Stimulated activated naive CD8-positive, alpha-beta T cell treated with anti-CD3 and anti-CD28 coated beads, Interleukin-15, Interleukin-2, amounts not matched to agents 100 U/mL and 50 U/mL, for 24 hours (primary cell): ENCODE measurements at regions not wholly inside any gene's neighbourhood (a gene's known extent, or its start where the extent isn't known, plus 50 kb on each side); places are given as distances from the start of the nearest gene placed in this dataset.

Source experiments
- ATAC-seq: fragments of 150-1000 bp; cut with Tn5 transposase; one replicate; pipeline ENCODE4 v1.10.0; 2021
- DNase-seq: peaks from one replicate; pipeline ENCODE4 v3.0.0; 2021

DNA sequence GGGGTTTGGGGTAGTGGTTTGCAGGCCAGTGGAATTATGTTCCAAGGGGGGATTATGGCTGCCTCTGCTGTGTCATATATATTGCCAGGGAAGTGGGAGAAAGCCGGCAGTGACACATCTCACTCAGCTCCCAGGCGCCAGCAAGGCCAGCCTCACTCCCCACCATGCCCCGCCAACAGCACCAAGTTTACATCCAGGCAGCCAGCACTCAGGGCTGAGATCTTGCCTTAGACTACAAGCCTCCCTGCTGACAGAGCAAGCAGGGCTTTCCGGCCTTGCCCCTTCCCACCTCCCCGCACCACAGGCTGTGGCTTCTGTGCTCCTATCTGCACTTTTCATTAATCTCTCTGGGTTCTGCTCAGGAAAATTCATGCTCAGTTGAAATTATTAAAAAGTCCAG is 385.1 kb downstream of the MZT1 start:
- DNase-seq (no peak), ATAC-seq (no peak)

DNA sequence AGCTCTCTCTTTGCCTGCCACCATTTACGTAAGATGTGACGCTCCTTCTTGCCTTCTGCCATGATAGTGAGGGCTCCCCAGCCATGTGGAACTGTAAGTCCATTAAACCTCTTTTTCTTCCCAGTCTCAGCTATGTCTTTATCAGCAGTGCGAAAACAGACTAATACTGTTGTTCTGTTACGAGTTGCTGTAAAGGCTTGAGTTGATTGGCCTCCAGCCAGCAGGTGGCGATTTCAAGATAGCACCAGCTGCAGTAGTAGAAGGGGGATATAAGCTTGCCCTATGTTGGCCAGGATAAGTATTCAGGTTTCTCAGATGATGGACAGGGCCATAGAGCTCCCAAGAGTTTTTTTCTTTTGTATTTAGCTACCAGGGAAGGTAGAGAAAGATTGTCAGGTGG is 385.5 kb downstream of the MZT1 start:
- ATAC-seq (no peak), DNase-seq (no peak)

- no peak for ATAC-seq
Measured at GRCh38 chr13:72317346-72318109, 409.9 kb downstream of the MZT1 start.

DNA sequence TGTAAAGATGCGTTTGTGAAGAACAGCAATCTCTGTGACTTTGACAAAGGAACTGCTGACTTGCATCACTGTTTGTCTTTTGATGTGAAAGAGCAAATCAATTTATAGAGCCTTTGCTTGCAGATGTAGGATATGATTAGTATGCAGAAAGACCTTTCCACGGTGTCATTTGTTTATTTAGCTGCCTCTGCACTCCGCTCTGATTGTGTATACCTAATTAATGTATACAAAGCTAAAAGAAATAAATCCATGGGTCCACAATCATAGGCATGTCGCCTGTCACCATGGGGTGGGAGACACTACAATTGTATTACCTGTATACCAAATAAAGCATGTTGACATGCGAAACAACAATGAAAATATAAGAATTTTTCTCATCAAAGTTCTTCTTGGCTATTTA is 410.7 kb downstream of the MZT1 start:
- DNase-seq = no peak
- ATAC-seq = no peak

More at GRCh38 chr13:72317346-72318109, 409.9 kb downstream of the MZT1 start:
- no peak for DNase-seq

GRCh38 chr13:72315312-72315711 is 412.1 kb downstream of the MZT1 start:
- no peak for DNase-seq

DNA sequence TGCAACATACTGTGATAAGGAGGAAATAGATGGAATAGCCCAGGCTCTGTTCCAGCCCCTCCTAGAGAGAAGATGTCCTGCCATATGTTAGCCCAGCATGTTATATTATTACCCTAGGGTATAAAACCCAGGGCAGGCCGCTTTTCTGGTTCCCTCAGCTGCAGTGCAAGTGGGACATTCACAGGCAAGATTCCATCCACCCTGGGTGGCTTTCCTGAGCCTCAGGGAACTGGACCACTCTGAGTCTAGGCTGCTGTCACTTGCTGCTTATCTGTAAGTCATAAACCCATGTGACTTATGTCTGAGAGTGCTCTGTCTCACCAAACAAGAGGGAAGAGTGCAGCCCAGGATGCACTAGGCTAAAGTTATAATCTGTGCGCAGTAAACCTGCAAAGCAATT is 413.2 kb downstream of the MZT1 start:
- DNase-seq (no peak), ATAC-seq (no peak)

More at GRCh38 chr13:72315312-72315711, 412.1 kb downstream of the MZT1 start:
- ATAC-seq = no peak

DNA sequence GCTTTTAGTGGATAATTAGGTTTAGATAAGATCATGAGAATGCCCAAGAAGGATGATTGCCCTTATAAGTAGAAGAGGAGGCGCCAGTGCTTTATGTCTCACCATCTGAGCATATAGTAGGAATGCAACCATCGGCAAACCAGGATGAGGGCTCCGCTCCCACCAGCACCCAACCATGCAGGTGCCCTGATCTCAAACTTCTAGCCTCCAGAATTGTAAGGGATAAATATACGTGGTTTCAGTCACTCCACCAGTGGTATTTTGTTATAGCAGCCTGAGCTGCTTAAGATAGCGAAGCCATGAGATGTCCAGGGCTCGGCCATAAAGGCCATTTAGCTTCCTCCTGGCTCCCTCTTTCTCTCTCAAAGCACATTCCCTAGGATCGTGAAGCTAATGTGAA is 413.9 kb downstream of the MZT1 start:
- no peak for DNase-seq
- ATAC-seq = no peak

- ATAC-seq = no peak
Measured at GRCh38 chr13:72303941-72304746, 423.3 kb downstream of the MZT1 start.

GRCh38 chr13:72296246-72296645 is 429.2 kb upstream of the DACH1 start:
- ATAC-seq = no peak
- DNase-seq = no peak

More at GRCh38 chr13:72303941-72304746, 423.3 kb downstream of the MZT1 start:
- DNase-seq = no peak

DNA sequence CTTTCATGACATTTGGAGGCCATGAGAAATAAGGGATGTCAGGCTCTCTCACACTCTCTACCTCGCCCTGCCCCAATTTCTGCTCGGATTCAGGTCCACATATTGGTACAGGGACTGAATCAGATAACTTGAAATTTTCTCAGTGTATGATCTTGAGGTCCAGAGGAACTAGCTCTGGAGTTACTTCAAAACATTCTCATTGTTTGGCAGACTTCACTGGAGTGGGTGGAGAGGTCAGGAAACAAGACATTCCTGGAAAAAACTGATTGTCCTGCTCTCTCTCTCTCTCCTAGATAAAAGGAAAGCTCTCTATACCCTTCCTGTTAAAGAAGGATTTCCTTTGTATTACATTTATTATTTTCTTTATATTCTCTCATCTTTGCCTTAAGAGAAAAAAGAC is 428.1 kb upstream of the DACH1 start:
- no peak for ATAC-seq
- DNase-seq = no peak

DNA sequence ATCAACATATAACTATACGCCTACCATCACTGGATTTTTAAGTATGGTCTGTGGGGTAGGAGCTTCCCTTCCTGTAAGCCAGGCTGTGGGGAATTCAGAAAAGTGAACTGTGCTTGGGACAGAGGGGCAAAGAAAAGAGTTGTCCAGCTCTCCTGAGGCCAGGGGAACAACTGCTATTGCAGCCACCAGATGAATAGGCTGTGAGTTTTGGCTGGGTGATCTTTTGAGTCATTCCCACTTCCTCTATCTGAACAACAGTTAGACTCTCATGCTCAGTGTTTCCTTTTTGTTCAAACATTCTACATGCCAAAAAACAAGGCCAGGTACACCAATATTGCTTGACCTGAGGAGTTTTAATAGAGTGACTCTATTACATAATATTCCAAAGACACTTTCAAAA is 426.2 kb upstream of the DACH1 start:
- DNase-seq (no peak), ATAC-seq (no peak)

GRCh38 chr13:72290962-72291681 is 424.1 kb upstream of the DACH1 start:
- no peak for DNase-seq
- no peak for ATAC-seq

GRCh38 chr13:72286421-72286820 is 419.4 kb upstream of the DACH1 start:
- ATAC-seq (no peak), DNase-seq (no peak)

- no peak for DNase-seq
- no peak for ATAC-seq
Measured at GRCh38 chr13:72284791-72285190, 417.8 kb upstream of the DACH1 start.

DNA sequence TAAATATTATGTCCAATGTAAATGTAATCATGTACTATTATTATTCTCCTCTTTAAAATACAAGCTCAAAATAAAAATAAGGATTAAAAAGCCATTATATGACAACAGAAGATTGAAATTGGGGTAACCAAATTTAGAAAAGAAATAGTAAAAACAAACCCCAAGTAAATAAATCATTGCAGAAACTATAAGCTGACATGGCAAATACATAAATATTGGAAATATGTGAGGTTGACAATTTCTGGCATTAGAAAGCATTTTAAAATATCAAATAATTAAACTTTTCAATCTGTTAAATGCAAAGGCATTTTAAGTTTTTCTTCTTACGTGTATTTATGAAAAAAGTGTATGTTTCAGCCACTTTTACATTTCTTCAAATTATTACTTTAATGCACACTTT is 394.7 kb upstream of the DACH1 start:
- ATAC-seq (no peak), DNase-seq (no peak)

DNA sequence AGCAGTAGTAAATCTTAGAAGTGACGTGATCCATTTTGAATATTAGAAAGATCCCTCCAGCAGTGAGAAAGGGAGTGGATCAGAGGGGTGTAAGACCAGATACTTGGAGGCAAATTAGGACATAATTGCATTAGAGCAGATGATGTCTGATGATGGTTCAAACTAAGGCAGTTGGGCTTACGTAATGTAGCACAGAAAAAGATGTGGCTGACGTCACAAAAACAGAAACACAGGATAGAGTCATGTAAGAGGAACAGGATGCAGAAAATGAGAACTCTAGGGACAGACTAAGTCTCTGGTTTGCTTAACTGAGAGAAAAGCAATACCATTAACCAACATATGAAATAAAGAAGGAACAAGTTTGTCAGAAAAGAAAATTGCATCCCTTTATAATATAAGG is 392.5 kb upstream of the DACH1 start:
- ATAC-seq = no peak
- DNase-seq = no peak

GRCh38 chr13:72258340-72258981 is 391.5 kb upstream of the DACH1 start:
- DNase-seq = no peak
- no peak for ATAC-seq

GRCh38 chr13:72255908-72256307 is 388.9 kb upstream of the DACH1 start:
- no peak for ATAC-seq
- DNase-seq = no peak

GRCh38 chr13:72253754-72254153 is 386.8 kb upstream of the DACH1 start:
- ATAC-seq (no peak), DNase-seq (no peak)

- DNase-seq (no peak), ATAC-seq (no peak)
Measured at GRCh38 chr13:72246396-72246795, 379.4 kb upstream of the DACH1 start.

DNA sequence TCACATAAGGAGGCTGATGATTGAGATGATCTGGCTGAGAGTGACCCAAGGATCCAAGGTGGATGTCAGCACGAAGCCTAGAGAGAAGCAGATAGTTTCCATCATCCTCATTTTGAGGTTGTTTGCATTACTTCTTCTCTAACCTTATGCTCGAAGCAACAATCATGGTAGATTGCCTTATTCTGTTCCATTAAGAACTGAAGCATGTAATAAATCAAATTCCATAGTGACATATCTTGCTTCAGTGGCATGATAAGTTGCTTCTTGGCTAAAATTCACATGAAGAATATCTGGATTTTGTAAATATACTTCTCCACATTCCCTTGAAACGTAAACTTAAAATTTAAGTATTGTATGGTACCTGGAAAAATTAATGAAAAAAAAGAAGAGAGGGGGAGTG is 377.8 kb upstream of the DACH1 start:
- ATAC-seq (no peak), DNase-seq (no peak)

- no peak for ATAC-seq
- DNase-seq = no peak
Measured at GRCh38 chr13:72230131-72230530, 363.1 kb upstream of the DACH1 start.
